B cell (primary cell): ENCODE measurements at regions not wholly inside any gene's neighbourhood (a gene's known extent, or its start where the extent isn't known, plus 50 kb on each side); places are given as distances from the start of the nearest gene placed in this dataset.

Source experiments
- ATAC-seq: fragments of 200-7000 bp; cut with Tn5 transposase; one replicate; pipeline ENCODE4 v1.10.0; 2021; ENCODE audit warnings: low read depth, mild to moderate bottlenecking, moderate number of reproducible peaks, moderate library complexity
- CTCF ChIA-PET: fragments of 350-600 bp; sonication (Branson Sonifier 250); formaldehyde crosslinking; loops from one replicate; lab custom pipeline; 2021; ENCODE audit warnings: antibody characterized with exemption, inconsistent platforms; lab: Charles Lee
- POLR2A ChIA-PET: fragments of 350-600 bp; sonication (Branson Sonifier 250); formaldehyde crosslinking; loops from one replicate; lab custom pipeline; 2021; ENCODE audit warnings: antibody characterized with exemption; lab: Charles Lee
- DNase-seq: peaks from one replicate; pipeline ENCODE4 v3.0.0; 2013
- H2AFZ ChIP-seq: 2 replicates; pipeline ENCODE4 v1.6.1; 2012; ENCODE audit warnings: mild to moderate bottlenecking, low read depth, low read length; ENCODE audit not compliant: insufficient read depth, poor library complexity, severe bottlenecking
- H3K27ac ChIP-seq, 2 donors: 1 replicate in 1 of 2; 2 replicates in 1 of 2; pipeline ENCODE4 v1.5.1; 2012 to 2013; ENCODE audit warnings: low read length in 2 of 2, mild to moderate bottlenecking in 2 of 2, moderate library complexity in 1 of 2
- H3K27me3 ChIP-seq, 4 experiments: fragments of 200-600 bp in 1 of 4; sonication (generic) in 1 of 4; replicated peaks in 1 of 4; 1 replicate in 2 of 4; 2 replicates in 2 of 4; pipeline versions ENCODE4 v1.6.1 to v1.7.0; 2013 to 2016; ENCODE audit warnings: low read length in 3 of 4, mild to moderate bottlenecking in 2 of 4, mixed read lengths in 1 of 4, moderate library complexity in 1 of 4; ENCODE audit not compliant: insufficient read depth in 4 of 4, control insufficient read depth in 3 of 4; ENCODE audit errors: control extremely low read depth in 1 of 4
- H3K36me3 ChIP-seq, 2 experiments: replicated peaks in 1 of 2; 1 replicate in 1 of 2; 2 replicates in 1 of 2; pipeline versions ENCODE4 v1.6.1 to v1.7.1; 2013; ENCODE audit warnings: low read length in 1 of 2; ENCODE audit not compliant: insufficient read depth in 2 of 2, control insufficient read depth in 1 of 2; ENCODE audit errors: control extremely low read depth in 1 of 2, extremely low read depth in 1 of 2
- H3K4me1 ChIP-seq, 2 donors: fragments of 200-600 bp in 1 of 2; sonication (generic) in 1 of 2; 1 replicate in 1 of 2; 2 replicates in 1 of 2; pipeline versions ENCODE4 v1.5.1 to v1.6.1; 2013 to 2017; ENCODE audit warnings: low read length in 2 of 2; ENCODE audit not compliant: control insufficient read depth in 2 of 2, insufficient read depth in 2 of 2
- H3K4me2 ChIP-seq: replicated peaks from 2 replicates; pipeline ENCODE3; 2012; ENCODE audit warnings: mild to moderate bottlenecking, low read depth, low read length; ENCODE audit not compliant: poor library complexity, severe bottlenecking
- H3K4me3 ChIP-seq, 5 experiments: fragments of 200-600 bp in 1 of 5; sonication (generic) in 1 of 5; 1 replicate in 3 of 5; 2 replicates in 2 of 5; pipeline versions ENCODE4 v1.5.1 to v1.7.0; 2011 to 2016; ENCODE audit warnings: low read length in 4 of 5, mild to moderate bottlenecking in 4 of 5, low read depth in 2 of 5, control low read depth in 1 of 5, moderate library complexity in 1 of 5; ENCODE audit not compliant: insufficient read depth in 1 of 5; ENCODE audit errors: control extremely low read depth in 1 of 5, extremely low read depth in 1 of 5
- H3K79me2 ChIP-seq: fragments of 200-600 bp; sonication (generic); one replicate; pipeline ENCODE4 v1.6.0; 2016; ENCODE audit warnings: low read length; ENCODE audit not compliant: control insufficient read depth, insufficient read depth
- H3K9ac ChIP-seq: fragments of 200-600 bp; sonication (generic); 2 replicates; pipeline ENCODE4 v1.6.1; 2017; ENCODE audit warnings: mild to moderate bottlenecking, low read length, moderate library complexity
- H3K9me3 ChIP-seq, 3 donors: one replicate each; pipeline versions ENCODE4 v1.6.1 to v1.7.1; 2013; ENCODE audit warnings: low read length in 2 of 3; ENCODE audit not compliant: control insufficient read depth in 2 of 3, insufficient read depth in 1 of 3; ENCODE audit errors: control extremely low read depth in 1 of 3
- H4K20me1 ChIP-seq: 2 replicates; pipeline ENCODE4 v1.6.0; 2012; ENCODE audit warnings: mild to moderate bottlenecking, low read length; ENCODE audit not compliant: insufficient read depth, control insufficient read depth, poor library complexity, severe bottlenecking
- H3K27ac Mint-ChIP-seq: one replicate; pipeline ENCODE4 v1.8.0; 2021; ENCODE audit warnings: mixed read lengths
- H3K27me3 Mint-ChIP-seq: one replicate; pipeline ENCODE4 v1.8.0; 2021; ENCODE audit warnings: mixed read lengths
- H3K4me1 Mint-ChIP-seq: one replicate; pipeline ENCODE4 v1.8.0; 2021; ENCODE audit warnings: mixed read lengths
- H3K4me3 Mint-ChIP-seq: one replicate; pipeline ENCODE4 v1.8.0; 2021; ENCODE audit warnings: mixed read lengths
- H3K9me3 Mint-ChIP-seq: one replicate; pipeline ENCODE4 v1.8.0; 2022; ENCODE audit warnings: mixed read lengths; ENCODE audit not compliant: insufficient read depth
- EZH2 ChIP-seq: IDR thresholded peaks from 2 replicates; pipeline ENCODE4 v1.6.1; 2012; ENCODE audit warnings: borderline replicate concordance, low read depth, mild to moderate bottlenecking, moderate library complexity, low read length; ENCODE audit not compliant: insufficient read depth, poor library complexity, severe bottlenecking
- WGBS: methylation state at CpG from one replicate; pipeline ENCODE4 v1.1.5; 2013; ENCODE audit warnings: missing lambda C conversion rate; ENCODE audit not compliant: insufficient coverage; 5-methylcytosine and 5-hydroxymethylcytosine counted together
- intact Hi-C: fragments of 100-400 bp; cut with micrococcal nuclease; formaldehyde crosslinking; loops from one replicate; pipeline ENCODE4 v1.10.0; 2022
- TF ChIP-seq, protein P1 (sequence below): fragments of 200-600 bp; IDR thresholded peaks from one replicate; pipeline ENCODE4 v1.8.0; 2022; ENCODE audit warnings: antibody characterized with exemption, mild to moderate bottlenecking

DNA sequence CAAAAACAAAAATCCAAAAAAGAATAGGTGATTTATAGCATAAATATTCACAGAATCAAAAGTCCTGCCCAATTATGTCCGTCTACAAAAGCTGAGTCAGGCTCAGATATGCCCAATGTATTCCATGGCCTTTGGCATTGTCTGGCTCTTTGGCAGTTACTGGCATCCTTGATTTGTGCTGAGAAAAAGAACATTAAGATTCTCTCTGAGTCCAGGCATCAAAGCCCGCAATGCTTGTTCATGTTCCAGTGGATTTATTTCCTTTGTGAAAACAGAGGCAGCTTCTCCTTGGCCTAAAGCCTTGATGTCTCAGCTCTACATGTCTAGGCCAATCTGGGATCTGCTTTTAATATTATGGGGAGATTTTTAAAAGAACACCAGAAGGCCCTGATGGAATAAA, 76.1 kb upstream of the SLC4A11 start:
- no peak overlapping the region for H3K27ac ChIP-seq
- Mint-ChIP-seq H3K27me3 (no peaks in the 10 kb centered on the region), H3K9me3 (no peaks in the 10 kb centered on the region), H3K4me1 (no peaks in the 10 kb centered on the region), H3K4me3 (no peak overlapping the region), H3K27ac (no peak overlapping the region)
- CTCF ChIA-PET, result interaction anchor here (4.1 to 4.6 kb wide), 2 partner anchors 95 to 262 kb away, joined by 39 to 76 read pairs; no protein-coding TSS in a partner anchor
- no peak overlapping the region for H3K9ac ChIP-seq
- no peak overlapping the region for H2AFZ ChIP-seq
- POLR2A ChIA-PET, result no interaction called here
- intact Hi-C loops, result no loop called here
- ATAC-seq (no peak), DNase-seq (no peak)
- no peak overlapping the region for H3K4me3 ChIP-seq
- H3K79me2 ChIP-seq, result no peaks in the 10 kb centered on the region
- H3K9me3 ChIP-seq, result no peaks in the 10 kb centered on the region
- H3K27me3 ChIP-seq, result no peaks in the 10 kb centered on the region
- no peaks in the 10 kb centered on the region for H4K20me1 ChIP-seq
- WGBS, result 92% methylated on average over 2 of the region's 2 CpGs
- H3K4me2 ChIP-seq, result no peak overlapping the region
- H3K36me3 ChIP-seq, result peaks cover 0 to 2% of the 10 kb centered on the region in 2 experiments
- TF ChIP-seq EZH2, result no peak
- TF ChIP-seq, protein P1, sequence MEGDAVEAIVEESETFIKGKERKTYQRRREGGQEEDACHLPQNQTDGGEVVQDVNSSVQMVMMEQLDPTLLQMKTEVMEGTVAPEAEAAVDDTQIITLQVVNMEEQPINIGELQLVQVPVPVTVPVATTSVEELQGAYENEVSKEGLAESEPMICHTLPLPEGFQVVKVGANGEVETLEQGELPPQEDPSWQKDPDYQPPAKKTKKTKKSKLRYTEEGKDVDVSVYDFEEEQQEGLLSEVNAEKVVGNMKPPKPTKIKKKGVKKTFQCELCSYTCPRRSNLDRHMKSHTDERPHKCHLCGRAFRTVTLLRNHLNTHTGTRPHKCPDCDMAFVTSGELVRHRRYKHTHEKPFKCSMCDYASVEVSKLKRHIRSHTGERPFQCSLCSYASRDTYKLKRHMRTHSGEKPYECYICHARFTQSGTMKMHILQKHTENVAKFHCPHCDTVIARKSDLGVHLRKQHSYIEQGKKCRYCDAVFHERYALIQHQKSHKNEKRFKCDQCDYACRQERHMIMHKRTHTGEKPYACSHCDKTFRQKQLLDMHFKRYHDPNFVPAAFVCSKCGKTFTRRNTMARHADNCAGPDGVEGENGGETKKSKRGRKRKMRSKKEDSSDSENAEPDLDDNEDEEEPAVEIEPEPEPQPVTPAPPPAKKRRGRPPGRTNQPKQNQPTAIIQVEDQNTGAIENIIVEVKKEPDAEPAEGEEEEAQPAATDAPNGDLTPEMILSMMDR, result no peak
- no peaks in the 10 kb centered on the region for H3K4me1 ChIP-seq

DNA sequence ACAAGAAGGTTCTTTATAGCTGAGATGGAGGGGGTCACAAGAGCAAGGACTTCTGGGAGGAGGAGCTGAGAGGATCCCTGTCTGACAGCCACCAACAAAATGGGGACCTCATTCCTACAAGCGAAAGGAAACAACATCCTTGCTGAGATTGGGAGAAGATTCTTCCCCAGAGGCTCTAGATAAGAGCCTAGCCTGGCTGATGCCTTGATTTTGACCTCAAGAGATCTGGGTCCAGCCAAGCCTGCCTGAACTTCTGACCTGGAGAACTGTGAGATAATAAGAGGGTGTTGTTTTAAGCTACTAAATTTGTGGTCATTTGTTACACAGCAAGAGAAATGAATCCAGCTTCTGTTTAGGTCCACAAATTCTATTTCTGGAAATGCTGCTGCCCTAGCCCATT, 75.4 kb upstream of the SLC4A11 start:
- Histone ChIP-seq H3K4me1 (no peaks in the 10 kb centered on the region), H3K27ac (no peak overlapping the region), H4K20me1 (no peaks in the 10 kb centered on the region), H3K36me3 (peaks cover 0 to 2% of the 10 kb centered on the region in 2 experiments), H3K4me2 (no peak overlapping the region), H3K9ac (no peak overlapping the region), H3K9me3 (no peaks in the 10 kb centered on the region), H3K4me3 (no peak overlapping the region), H3K27me3 (no peaks in the 10 kb centered on the region), H3K79me2 (no peaks in the 10 kb centered on the region), H2AFZ (no peak overlapping the region)
- no peak for DNase-seq
- Mint-ChIP-seq H3K4me3 (no peak overlapping the region), H3K4me1 (no peaks in the 10 kb centered on the region), H3K9me3 (no peaks in the 10 kb centered on the region), H3K27ac (no peak overlapping the region), H3K27me3 (no peaks in the 10 kb centered on the region)
- no peak for TF ChIP-seq EZH2
- TF ChIP-seq, protein P1, result no peak
- ChIA-PET POLR2A (no interaction called here), CTCF (interaction anchor here (4.1 to 4.6 kb wide), 2 partner anchors 94 to 261 kb away, joined by 39 to 76 read pairs; no protein-coding TSS in a partner anchor)
- ATAC-seq, result no peak
- WGBS, result 100% methylated on average over 1 of the region's 1 CpG
- intact Hi-C loops, result no loop called here
